GM12873 (cell line): ENCODE measurements at regions not wholly inside any gene's neighbourhood (a gene's known extent, or its start where the extent isn't known, plus 50 kb on each side); places are given as distances from the start of the nearest gene placed in this dataset.

Source experiments
- TF ChIP-seq, protein P1 (sequence below): IDR thresholded peaks from 2 replicates; pipeline ENCODE4 v1.5.1; 2012; ENCODE audit warnings: low read depth, mild to moderate bottlenecking, moderate library complexity, low read length, control low read depth; ENCODE audit not compliant: insufficient read depth; ENCODE audit errors: missing control alignments

DNA sequence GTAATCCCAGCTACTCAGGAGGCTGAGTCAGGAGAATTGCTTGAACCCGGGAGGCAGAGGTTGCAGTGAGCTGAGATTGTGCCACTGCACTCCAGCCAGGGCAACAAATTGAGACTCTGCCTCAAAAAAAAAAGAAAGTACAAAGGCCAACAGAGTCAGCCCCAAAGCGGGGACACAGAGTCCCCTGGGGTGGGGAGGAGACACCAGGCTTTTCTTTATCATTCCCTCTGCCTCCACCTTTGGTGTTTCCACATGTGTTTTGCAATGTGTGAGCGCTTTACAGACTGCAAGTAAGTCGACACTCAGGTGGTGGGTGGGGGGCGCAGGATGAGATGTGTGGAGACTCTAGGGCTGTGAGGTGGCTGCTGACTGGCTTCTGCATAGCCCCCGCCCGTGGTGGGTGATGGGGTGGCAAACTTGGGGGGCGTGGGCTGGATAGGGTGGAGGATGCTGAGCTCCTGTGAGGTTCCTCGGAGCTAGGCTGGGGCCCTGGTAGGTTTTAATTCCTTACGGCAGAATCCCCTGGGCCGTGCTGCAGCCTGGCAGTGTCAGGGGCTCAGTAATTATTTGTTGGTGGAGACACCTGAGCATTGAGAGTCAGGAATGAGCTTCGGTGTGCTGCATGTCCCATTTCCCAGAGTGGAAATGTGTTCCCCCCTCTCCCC, 177.2 kb downstream of the CTTN start:
- TF ChIP-seq, protein P1, sequence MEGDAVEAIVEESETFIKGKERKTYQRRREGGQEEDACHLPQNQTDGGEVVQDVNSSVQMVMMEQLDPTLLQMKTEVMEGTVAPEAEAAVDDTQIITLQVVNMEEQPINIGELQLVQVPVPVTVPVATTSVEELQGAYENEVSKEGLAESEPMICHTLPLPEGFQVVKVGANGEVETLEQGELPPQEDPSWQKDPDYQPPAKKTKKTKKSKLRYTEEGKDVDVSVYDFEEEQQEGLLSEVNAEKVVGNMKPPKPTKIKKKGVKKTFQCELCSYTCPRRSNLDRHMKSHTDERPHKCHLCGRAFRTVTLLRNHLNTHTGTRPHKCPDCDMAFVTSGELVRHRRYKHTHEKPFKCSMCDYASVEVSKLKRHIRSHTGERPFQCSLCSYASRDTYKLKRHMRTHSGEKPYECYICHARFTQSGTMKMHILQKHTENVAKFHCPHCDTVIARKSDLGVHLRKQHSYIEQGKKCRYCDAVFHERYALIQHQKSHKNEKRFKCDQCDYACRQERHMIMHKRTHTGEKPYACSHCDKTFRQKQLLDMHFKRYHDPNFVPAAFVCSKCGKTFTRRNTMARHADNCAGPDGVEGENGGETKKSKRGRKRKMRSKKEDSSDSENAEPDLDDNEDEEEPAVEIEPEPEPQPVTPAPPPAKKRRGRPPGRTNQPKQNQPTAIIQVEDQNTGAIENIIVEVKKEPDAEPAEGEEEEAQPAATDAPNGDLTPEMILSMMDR = no peak

DNA sequence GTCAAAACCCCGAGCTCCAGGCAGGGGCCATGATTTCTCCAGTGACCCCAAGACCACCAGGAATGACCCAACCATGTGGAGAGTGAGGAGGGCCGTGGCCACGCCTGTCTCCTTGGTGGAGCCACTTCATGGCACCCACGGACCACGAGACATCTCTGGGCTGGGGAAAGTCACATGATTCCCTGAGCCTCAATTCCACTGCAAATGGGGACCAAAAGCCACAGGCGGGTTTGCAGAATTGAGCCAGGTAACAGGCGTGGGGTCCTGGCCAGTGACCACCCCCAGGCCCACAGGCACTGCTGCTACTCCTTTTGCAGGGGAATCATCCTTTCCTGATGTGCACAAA, 178.9 kb downstream of the CTTN start:
- TF ChIP-seq, protein P1 = no peak

DNA sequence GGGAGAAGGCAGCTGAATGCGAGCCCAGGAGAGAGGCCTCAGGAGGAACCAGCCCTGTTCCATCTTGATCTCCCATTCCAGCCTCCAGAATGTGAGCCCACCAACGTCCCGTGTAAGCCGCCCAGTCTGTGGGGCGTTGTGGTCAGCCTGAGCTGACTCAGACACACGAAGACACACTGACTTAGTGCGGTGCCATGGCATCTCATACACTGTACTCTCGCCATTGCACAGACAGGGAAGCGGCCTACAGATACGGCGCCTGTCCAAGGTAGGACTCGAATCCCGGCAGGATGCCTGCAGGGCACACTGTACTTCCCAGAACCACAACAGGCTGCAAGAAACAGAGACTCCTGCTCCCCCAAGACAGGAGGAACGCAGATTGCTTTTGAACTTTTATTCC, 179.6 kb downstream of the CTTN start:
- TF ChIP-seq, protein P1 = no peak

DNA sequence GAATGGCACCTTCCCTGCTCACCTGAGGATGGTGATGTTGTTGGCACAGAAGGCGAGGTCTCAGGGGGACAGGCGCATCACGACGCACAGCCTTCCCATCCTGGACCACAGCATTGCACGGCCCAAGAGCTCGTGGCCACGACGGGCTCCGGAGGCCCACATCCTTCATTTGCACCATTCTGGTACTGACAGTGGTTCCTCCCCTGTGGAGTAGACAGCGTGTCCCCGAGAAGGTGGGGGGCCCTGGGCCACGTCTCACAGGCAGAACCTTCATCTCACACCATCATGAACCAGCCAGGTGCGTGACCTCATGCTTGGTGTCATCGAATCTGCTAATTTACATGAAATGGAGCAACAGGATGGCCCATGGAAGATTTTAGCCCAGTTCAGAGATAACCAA, 180.0 kb downstream of the CTTN start:
- TF ChIP-seq, protein P1 = no peak

DNA sequence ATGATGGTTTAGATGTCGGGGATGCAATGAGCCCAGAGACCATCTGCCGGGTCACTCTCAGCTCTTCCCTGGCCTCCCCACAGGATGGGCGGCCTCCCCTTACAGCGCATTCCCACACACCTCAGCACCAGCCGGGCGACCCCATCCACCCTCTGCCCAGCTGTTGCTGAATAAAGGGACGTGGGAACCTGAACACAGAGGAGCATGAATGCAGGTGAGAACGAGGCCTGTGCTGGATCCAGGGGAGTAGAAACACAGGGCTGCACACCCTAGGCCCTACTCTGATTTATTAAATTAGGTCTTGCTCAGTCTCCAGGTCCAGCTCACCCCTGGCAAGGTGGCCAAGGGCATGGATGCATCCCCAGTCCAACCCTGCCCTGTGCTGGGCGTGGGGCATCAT, 180.5 kb downstream of the CTTN start:
- TF ChIP-seq, protein P1 = no peak

DNA sequence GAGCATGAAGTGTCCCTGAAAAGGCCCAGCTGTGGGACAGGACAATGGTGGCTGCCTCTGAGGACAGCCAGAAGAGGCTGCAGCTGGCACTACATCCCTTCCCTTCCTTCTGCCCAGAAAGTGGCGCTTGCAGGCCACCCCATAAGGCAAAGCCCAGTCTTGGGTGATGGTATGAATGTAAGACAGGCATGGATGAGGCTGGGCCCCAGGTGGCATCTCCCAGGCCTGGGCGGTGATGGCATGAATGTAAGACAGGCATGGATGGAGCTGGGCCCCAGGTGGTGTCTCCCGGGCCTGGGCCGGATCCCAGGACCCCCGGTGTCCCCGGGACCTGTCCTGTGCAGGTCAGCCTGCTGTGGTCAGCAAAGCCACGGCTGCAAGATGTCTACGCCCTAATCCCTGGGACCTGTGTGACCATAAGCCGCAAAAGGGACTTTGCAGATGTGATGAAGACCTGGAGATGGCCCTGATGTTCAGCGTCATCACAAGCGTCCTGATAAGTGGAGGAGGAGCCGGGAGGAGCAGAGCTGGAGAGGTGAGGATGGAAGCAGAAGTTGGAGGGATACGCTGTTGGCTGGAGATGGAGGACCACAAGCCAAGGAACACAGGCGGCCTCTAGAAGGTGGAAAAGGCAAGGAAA, 181.1 kb downstream of the CTTN start:
- TF ChIP-seq, protein P1 = no peak

DNA sequence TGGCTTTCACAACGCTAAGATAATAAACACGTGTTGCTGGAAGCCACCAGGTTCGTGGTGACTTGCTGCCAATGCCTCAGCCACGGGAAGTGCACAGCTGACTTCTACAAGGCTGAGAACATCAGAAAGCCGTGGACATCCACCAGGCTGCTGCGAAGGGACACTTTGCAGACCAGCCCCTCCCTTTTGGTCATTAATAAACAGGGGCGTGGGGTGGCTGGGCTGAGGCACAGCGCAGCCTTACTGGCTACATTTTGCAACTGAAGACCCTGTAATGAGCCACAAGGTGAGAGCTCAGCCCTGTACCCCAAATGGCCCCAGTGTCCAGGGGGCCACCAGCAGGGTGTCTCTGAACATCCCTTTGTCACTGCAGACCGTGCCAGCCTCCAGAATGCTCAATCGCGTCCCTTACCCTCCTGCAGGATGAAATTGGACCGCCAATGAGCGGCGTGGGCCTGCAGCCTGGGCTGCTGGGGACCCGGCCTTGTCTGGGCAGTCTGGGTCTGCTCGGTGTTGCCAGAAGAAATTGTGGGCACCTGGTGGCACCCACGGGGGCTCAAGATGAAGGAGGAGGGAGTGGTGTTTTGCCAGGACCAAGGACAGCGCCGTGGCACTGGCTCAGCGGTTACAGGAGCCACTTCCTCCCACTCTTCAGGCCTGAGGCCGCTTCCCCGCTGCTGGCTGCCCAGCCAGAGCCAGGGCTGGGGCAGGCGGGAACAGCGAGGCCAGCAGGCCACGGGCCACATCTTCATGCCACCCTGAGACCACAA, 181.9 kb downstream of the CTTN start:
- TF ChIP-seq, protein P1 = no peak
